ENCODE measurements at regions not wholly inside any gene's neighbourhood (a gene's known extent, or its start where the extent isn't known, plus 50 kb on each side); places are given as distances from the start of the nearest gene placed in this dataset.

DNA sequence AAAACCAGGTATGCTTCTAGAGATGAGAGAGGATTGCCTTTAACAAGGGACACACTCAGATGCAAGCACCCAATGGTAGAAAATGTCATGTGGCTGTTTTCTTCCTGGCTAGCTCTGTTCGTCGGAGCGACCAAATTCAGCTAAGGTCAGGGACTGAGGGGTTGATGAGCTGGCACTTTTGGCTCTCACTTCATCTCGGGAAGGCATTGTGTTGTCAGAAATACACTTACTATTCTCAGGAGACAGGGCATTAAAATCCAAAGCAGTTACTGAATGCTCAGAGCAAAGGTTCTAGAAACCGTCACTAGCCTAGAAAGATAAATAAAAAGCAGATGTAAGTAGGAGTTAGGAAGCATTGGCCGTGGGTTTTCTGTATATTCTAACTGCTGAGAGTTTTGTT is 275.7 kb upstream of the SSTR1 start:
- Histone ChIP-seq H3K9me3 (ENCODE audit: control insufficient read depth in 1 of 2, low read length in 2 of 2) (no peaks in the 10 kb centered on the region), H3K27me3 (ENCODE audit: low read depth, low read length) (no peaks in the 10 kb centered on the region), H3K4me1 (ENCODE audit: control insufficient read depth in 1 of 2, insufficient read depth in 2 of 2, low read length in 2 of 2) (no peaks in the 10 kb centered on the region), H3K4me3 (ENCODE audit: low read depth in 1 of 2, low read length in 2 of 2) (no peak overlapping the region), H3K27ac (ENCODE audit: low read length) (no peak overlapping the region), H3K36me3 (ENCODE audit: control insufficient read depth in 1 of 2, insufficient read depth in 2 of 2, low read length in 2 of 2) (no peaks in the 10 kb centered on the region)

DNA sequence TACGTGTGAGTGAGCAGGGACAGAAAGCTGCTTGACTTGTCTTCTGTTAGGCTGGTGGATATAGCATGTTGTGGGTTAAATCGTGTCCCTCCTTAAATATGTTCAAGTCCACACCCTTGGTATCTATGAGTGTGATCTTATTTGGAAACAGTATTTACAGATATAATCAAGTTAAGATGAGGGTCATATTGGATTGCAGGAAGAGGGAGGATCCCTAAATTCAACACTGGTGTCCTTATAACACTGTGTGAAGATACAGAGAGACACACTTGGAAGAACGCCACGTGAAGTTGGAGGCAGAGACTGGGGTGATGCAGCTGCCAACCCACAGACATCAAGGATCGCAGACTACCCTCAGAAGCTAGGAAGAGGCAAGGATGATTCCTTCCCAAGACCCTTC is 275.2 kb upstream of the SSTR1 start:
- H3K4me1 ChIP-seq (ENCODE audit: control insufficient read depth in 1 of 2, insufficient read depth in 2 of 2, low read length in 2 of 2) = no peaks in the 10 kb centered on the region
- no peaks in the 10 kb centered on the region for H3K9me3 ChIP-seq (ENCODE audit: control insufficient read depth in 1 of 2, low read length in 2 of 2)
- no peak overlapping the region for H3K27ac ChIP-seq (ENCODE audit: low read length)
- H3K36me3 ChIP-seq (ENCODE audit: control insufficient read depth in 1 of 2, insufficient read depth in 2 of 2, low read length in 2 of 2) = no peaks in the 10 kb centered on the region
- H3K27me3 ChIP-seq (ENCODE audit: low read depth, low read length) = no peaks in the 10 kb centered on the region
- no peak overlapping the region for H3K4me3 ChIP-seq (ENCODE audit: low read depth in 1 of 2, low read length in 2 of 2)

DNA sequence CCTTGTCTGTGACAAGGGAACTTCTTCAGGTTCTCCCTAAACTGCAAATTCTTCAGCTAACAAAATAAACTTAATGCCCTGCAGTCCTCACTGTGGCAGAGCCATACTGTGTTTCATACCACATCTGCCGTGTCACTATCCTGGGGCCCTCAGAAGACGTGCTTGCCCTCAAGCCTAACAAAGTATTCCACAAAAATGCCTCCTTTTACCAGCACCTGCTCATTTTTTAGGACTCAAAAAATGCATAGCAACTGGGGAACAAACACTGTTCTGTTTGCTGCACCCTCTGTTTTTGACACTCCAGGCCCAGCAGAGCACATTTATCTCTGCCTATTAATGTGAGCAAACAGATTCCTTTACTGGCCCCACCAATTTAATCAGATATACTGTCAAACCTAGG is 270.7 kb upstream of the SSTR1 start:
- no peak overlapping the region for H3K4me3 ChIP-seq (ENCODE audit: low read depth in 1 of 2, low read length in 2 of 2)
- H3K4me1 ChIP-seq (ENCODE audit: control insufficient read depth in 1 of 2, insufficient read depth in 2 of 2, low read length in 2 of 2) = no peaks in the 10 kb centered on the region
- H3K36me3 ChIP-seq (ENCODE audit: control insufficient read depth in 1 of 2, insufficient read depth in 2 of 2, low read length in 2 of 2) = no peaks in the 10 kb centered on the region
- no peak overlapping the region for H3K27ac ChIP-seq (ENCODE audit: low read length)
- H3K9me3 ChIP-seq (ENCODE audit: control insufficient read depth in 1 of 2, low read length in 2 of 2) = no peaks in the 10 kb centered on the region
- H3K27me3 ChIP-seq (ENCODE audit: low read depth, low read length) = no peaks in the 10 kb centered on the region

DNA sequence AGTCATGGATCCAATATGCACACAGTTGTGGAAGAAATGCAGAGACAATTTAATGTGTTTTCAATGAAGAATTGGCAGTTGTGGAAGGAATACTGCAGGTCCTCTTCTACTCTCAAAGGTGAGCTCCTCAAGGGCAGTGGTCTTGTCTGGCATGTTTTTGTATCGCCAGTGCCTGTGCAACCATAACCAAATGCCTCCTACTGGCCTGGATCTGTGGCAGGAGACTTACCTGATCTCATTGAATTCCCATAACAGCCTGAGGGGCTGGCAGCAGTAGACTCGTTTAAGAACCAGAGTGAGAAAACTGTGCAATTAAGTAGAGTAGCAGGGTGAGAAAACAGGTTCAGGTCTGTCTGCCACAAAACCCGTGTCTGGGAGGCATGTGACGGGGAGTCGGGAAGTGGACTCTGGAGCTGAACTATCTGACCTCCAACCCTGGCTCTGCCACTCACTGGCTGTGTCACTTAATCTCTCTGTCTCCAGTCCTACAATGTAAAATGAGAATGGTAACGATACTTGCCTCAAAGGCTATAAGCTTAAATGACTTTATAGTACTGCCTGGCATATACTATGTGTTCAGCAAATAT is 268.2 kb upstream of the SSTR1 start:
- no peak overlapping the region for H3K27ac ChIP-seq (ENCODE audit: low read length)
- no peaks in the 10 kb centered on the region for H3K27me3 ChIP-seq (ENCODE audit: low read depth, low read length)
- no peaks in the 10 kb centered on the region for H3K9me3 ChIP-seq (ENCODE audit: control insufficient read depth in 1 of 2, low read length in 2 of 2)
- H3K36me3 ChIP-seq (ENCODE audit: control insufficient read depth in 1 of 2, insufficient read depth in 2 of 2, low read length in 2 of 2) = no peaks in the 10 kb centered on the region
- no peak overlapping the region for H3K4me3 ChIP-seq (ENCODE audit: low read depth in 1 of 2, low read length in 2 of 2)
- H3K4me1 ChIP-seq (ENCODE audit: control insufficient read depth in 1 of 2, insufficient read depth in 2 of 2, low read length in 2 of 2) = no peaks in the 10 kb centered on the region

DNA sequence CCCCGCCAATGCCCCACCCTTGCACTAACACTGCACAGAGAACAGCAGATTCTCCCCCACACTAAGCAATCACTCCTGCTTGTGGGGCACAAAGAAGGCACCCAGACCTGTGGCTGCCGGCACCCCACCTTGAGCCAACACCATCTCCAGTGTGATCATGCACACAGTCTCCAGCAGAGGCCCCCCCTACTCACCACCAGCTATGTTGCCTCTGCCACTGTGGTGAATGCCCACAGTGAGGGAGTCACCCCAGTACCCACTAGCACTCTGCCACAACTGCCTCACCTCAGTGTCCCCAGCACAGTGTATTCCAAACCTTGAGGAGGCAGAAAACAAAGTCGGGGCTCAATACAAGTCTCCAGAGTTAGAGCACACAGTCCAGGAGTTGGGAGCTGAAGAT is 261.7 kb upstream of the SSTR1 start:
- no peak overlapping the region for H3K27ac ChIP-seq (ENCODE audit: low read length)
- peaks cover 4 to 27% of the 10 kb centered on the region in 2 donors for H3K9me3 ChIP-seq (ENCODE audit: control insufficient read depth in 1 of 2, low read length in 2 of 2)
- H3K27me3 ChIP-seq (ENCODE audit: low read depth, low read length) = no peaks in the 10 kb centered on the region
- no peaks in the 10 kb centered on the region for H3K36me3 ChIP-seq (ENCODE audit: control insufficient read depth in 1 of 2, insufficient read depth in 2 of 2, low read length in 2 of 2)
- H3K4me1 ChIP-seq (ENCODE audit: control insufficient read depth in 1 of 2, insufficient read depth in 2 of 2, low read length in 2 of 2) = no peaks in the 10 kb centered on the region
- peak overlapping the region in 1 of 2 donors; percentile 16 for H3K4me3 ChIP-seq (ENCODE audit: low read depth in 1 of 2, low read length in 2 of 2)

DNA sequence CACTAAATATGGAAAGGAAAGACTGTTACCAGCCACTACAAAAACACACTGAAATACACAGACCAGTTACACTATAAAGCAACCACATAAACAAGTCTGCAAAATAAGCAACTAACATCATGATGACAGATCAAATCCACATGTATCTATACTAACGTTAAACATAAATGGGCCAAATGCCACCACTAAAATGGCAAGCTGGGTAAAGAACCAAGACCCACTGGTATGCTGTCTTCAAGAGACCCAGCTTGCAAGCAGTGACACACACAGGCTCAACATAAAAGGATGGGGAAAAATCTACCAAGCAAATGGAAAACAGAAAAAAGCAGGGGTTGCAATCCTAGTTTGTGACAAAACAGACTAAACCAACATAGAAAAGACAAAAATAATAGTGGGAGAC is 260.9 kb upstream of the SSTR1 start:
- Histone ChIP-seq H3K4me1 (ENCODE audit: control insufficient read depth in 1 of 2, insufficient read depth in 2 of 2, low read length in 2 of 2) (no peaks in the 10 kb centered on the region), H3K27ac (ENCODE audit: low read length) (no peak overlapping the region), H3K9me3 (ENCODE audit: control insufficient read depth in 1 of 2, low read length in 2 of 2) (peaks cover 4 to 27% of the 10 kb centered on the region in 2 donors), H3K27me3 (ENCODE audit: low read depth, low read length) (no peaks in the 10 kb centered on the region), H3K4me3 (ENCODE audit: low read depth in 1 of 2, low read length in 2 of 2) (no peak overlapping the region), H3K36me3 (ENCODE audit: control insufficient read depth in 1 of 2, insufficient read depth in 2 of 2, low read length in 2 of 2) (no peaks in the 10 kb centered on the region)

DNA sequence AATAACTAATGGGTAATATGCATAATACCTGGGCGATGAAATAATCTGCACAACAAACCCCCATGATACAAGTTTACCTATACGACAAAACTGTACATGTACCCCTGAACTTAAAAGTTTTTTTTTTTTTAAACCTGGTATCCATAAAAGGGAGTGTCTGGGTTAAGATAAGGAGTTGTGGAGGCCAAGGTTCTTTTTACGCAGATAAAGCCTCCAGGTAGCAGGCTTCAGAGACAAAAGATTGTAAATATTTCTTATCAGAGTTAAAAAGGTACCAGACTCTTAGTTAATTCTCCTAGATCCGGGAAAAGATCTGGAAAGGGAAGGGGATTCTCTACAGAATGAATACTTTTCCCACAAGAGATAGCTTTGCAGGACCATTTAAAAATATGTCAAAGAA is 259.4 kb upstream of the SSTR1 start:
- H3K36me3 ChIP-seq (ENCODE audit: control insufficient read depth in 1 of 2, insufficient read depth in 2 of 2, low read length in 2 of 2) = no peaks in the 10 kb centered on the region
- H3K4me1 ChIP-seq (ENCODE audit: control insufficient read depth in 1 of 2, insufficient read depth in 2 of 2, low read length in 2 of 2) = no peaks in the 10 kb centered on the region
- no peaks in the 10 kb centered on the region for H3K27me3 ChIP-seq (ENCODE audit: low read depth, low read length)
- H3K9me3 ChIP-seq (ENCODE audit: control insufficient read depth in 1 of 2, low read length in 2 of 2) = peaks cover 4 to 27% of the 10 kb centered on the region in 2 donors
- no peak overlapping the region for H3K4me3 ChIP-seq (ENCODE audit: low read depth in 1 of 2, low read length in 2 of 2)
- no peak overlapping the region for H3K27ac ChIP-seq (ENCODE audit: low read length)

DNA sequence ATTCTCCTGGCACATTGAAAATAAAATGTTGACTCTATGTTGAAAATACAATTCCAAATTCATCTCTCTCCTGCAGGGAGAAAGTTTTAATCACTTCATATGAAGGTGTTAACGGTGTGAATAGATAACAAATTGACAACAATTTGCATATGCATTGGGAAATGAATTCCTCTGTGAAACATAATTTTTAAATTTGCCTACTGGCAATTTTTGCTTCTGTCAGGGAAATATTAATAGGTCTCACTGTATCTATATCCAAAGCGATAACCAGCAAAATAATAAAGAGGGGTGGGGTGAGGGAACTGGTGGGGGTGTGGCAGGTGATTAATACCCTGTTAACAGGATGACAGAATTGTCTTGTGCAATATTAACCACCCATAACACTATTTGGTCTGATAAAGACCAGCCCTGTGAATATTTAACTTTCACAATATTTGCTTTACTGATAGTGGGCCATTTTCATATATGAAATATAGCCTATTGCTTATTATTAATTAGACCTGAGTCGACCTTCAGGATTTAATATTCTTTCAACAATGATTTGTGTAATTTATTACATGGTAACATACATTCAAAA is 239.0 kb upstream of the SSTR1 start:
- no peak overlapping the region for H3K27ac ChIP-seq (ENCODE audit: low read length)
- H3K4me3 ChIP-seq (ENCODE audit: low read depth in 1 of 2, low read length in 2 of 2) = no peak overlapping the region
- H3K36me3 ChIP-seq (ENCODE audit: control insufficient read depth in 1 of 2, insufficient read depth in 2 of 2, low read length in 2 of 2) = no peaks in the 10 kb centered on the region
- peaks cover 0 to 5% of the 10 kb centered on the region in 2 donors for H3K4me1 ChIP-seq (ENCODE audit: control insufficient read depth in 1 of 2, insufficient read depth in 2 of 2, low read length in 2 of 2)
- H3K27me3 ChIP-seq (ENCODE audit: low read depth, low read length) = no peaks in the 10 kb centered on the region
- H3K9me3 ChIP-seq (ENCODE audit: control insufficient read depth in 1 of 2, low read length in 2 of 2) = peaks cover 0 to 3% of the 10 kb centered on the region in 2 donors

DNA sequence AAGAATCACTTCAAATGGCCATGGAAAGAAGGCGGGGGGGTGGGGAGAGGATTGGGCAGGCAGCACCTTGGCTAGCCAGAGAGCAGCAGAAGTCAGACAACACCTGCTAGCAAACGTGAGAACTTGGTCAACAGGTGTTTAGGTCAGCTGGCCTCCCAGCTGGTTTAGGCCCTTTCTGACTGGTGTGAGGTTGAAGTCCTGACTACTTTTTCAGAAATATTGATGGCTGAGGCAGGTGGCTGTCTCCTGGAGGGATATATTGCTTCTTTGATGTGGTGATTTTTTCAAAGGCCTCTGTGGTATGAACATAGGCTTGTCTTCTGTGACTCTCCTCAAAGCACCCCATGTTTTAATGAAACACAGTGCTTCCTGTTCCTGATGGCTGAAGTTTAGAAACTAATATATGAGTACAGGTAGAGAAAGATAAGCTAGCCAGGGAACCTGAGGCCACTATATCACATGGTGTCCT is 238.2 kb upstream of the SSTR1 start:
- H3K4me3 ChIP-seq (ENCODE audit: low read depth in 1 of 2, low read length in 2 of 2) = no peak overlapping the region
- no peaks in the 10 kb centered on the region for H3K27me3 ChIP-seq (ENCODE audit: low read depth, low read length)
- no peaks in the 10 kb centered on the region for H3K36me3 ChIP-seq (ENCODE audit: control insufficient read depth in 1 of 2, insufficient read depth in 2 of 2, low read length in 2 of 2)
- peaks cover 0 to 5% of the 10 kb centered on the region in 2 donors for H3K4me1 ChIP-seq (ENCODE audit: control insufficient read depth in 1 of 2, insufficient read depth in 2 of 2, low read length in 2 of 2)
- no peak overlapping the region for H3K27ac ChIP-seq (ENCODE audit: low read length)
- H3K9me3 ChIP-seq (ENCODE audit: control insufficient read depth in 1 of 2, low read length in 2 of 2) = peaks cover 0 to 3% of the 10 kb centered on the region in 2 donors

DNA sequence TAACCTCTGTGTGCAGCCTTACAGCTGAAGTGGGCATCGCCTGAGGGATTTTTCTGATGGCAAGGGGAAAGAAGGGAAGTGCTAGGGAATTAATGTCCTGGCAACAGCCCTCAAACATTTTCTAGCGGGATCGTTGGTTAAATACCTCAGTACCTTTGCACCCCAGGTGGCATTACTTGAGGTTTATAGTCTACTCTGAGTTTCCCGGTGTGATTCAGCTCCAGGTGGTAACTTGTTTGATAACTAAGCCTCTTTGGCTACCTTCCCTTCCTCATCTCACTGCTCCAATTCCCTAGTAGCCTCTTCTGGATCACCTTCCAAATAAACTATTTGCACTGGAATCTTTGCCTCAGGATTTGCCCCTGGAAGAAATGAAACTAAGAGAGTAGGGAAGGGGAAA is 237.0 kb upstream of the SSTR1 start:
- H3K4me1 ChIP-seq (ENCODE audit: control insufficient read depth in 1 of 2, insufficient read depth in 2 of 2, low read length in 2 of 2) = peaks cover 0 to 5% of the 10 kb centered on the region in 2 donors
- H3K9me3 ChIP-seq (ENCODE audit: control insufficient read depth in 1 of 2, low read length in 2 of 2) = no peaks in the 10 kb centered on the region
- H3K27me3 ChIP-seq (ENCODE audit: low read depth, low read length) = no peaks in the 10 kb centered on the region
- H3K4me3 ChIP-seq (ENCODE audit: low read depth in 1 of 2, low read length in 2 of 2) = no peak overlapping the region
- H3K36me3 ChIP-seq (ENCODE audit: control insufficient read depth in 1 of 2, insufficient read depth in 2 of 2, low read length in 2 of 2) = no peaks in the 10 kb centered on the region
- peak overlapping the region; percentile 14 for H3K27ac ChIP-seq (ENCODE audit: low read length)

DNA sequence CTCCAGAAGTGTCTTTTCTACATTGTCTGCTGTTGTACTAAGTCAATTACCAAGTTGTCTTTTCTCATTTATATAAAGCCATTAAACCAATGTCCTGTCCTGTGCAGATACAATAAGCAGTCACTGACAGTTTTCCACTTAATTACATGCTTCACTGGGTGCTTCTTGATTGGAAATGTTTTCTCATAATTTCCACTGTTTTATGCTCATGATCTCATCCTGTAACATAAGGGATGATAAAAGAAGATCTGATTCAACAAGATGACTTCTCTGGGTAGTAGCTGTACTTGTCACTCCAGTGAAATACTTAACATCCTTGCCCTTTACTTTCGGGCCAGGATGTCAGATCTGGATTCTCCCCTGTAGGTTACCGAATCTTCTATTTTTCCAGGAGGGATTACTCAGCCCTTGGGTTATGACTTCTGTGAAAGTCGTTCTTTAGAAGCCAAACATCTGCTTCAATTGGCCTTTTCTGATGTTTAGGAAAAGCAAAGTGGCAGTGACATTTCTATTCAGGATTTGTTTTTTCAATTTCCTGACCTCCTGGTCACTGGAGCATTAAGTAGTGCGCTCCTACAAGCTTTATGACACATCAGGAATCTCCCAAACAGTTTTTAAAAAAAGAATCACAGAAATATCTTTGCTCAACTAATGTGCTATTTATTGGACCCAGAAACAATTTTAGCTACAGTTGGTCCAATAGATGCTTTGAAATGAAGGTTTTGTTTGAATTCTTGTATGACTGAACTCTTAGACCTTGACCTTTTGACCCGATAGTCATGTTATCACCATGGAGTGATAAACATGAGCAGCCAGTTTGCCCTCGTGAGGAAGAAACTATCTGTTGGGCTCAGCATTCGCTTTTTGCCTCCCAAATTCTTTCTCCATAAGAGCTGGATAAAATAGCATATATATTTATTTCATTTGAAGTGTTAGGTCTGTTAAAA is 234.5 kb upstream of the SSTR1 start:
- no peak overlapping the region for H3K4me3 ChIP-seq (ENCODE audit: low read depth in 1 of 2, low read length in 2 of 2)
- no peaks in the 10 kb centered on the region for H3K27me3 ChIP-seq (ENCODE audit: low read depth, low read length)
- no peaks in the 10 kb centered on the region for H3K36me3 ChIP-seq (ENCODE audit: control insufficient read depth in 1 of 2, insufficient read depth in 2 of 2, low read length in 2 of 2)
- H3K4me1 ChIP-seq (ENCODE audit: control insufficient read depth in 1 of 2, insufficient read depth in 2 of 2, low read length in 2 of 2) = peaks cover 0 to 5% of the 10 kb centered on the region in 2 donors
- H3K27ac ChIP-seq (ENCODE audit: low read length) = no peak overlapping the region
- no peaks in the 10 kb centered on the region for H3K9me3 ChIP-seq (ENCODE audit: control insufficient read depth in 1 of 2, low read length in 2 of 2)

All from muscle layer of duodenum (tissue), 2 donors.